Glutamatergic neuron (in vitro differentiated cells): ENCODE measurements at regions not wholly inside any gene's neighbourhood (a gene's known extent, or its start where the extent isn't known, plus 50 kb on each side); places are given as distances from the start of the nearest gene placed in this dataset.

Source experiments
- DNase-seq: peaks from one replicate; pipeline ENCODE4 v3.0.0; 2022
- H3K27ac Mint-ChIP-seq: one replicate; pipeline ENCODE4 v1.8.0; 2020; ENCODE audit warnings: mild to moderate bottlenecking, mixed read lengths, inconsistent platforms; ENCODE audit not compliant: unreplicated experiment
- H3K27me3 Mint-ChIP-seq: one replicate; pipeline ENCODE4 v1.8.0; 2020; ENCODE audit warnings: mild to moderate bottlenecking, moderate library complexity, mixed read lengths, inconsistent platforms; ENCODE audit not compliant: unreplicated experiment
- H3K36me3 Mint-ChIP-seq: one replicate; pipeline ENCODE4 v1.8.0; 2020; ENCODE audit warnings: mild to moderate bottlenecking, mixed read lengths, inconsistent platforms; ENCODE audit not compliant: unreplicated experiment
- H3K4me1 Mint-ChIP-seq: one replicate; pipeline ENCODE4 v1.8.0; 2020; ENCODE audit warnings: mild to moderate bottlenecking, low read depth, mixed read lengths, inconsistent platforms; ENCODE audit not compliant: unreplicated experiment
- H3K4me3 Mint-ChIP-seq: one replicate; pipeline ENCODE4 v1.8.0; 2020; ENCODE audit warnings: mild to moderate bottlenecking, mixed read lengths, inconsistent platforms; ENCODE audit not compliant: unreplicated experiment
- H3K9me3 Mint-ChIP-seq: one replicate; pipeline ENCODE4 v1.8.0; 2020; ENCODE audit warnings: mild to moderate bottlenecking, moderate library complexity, mixed read lengths, inconsistent platforms; ENCODE audit not compliant: unreplicated experiment
- CTCF ChIP-seq: fragments of 200-600 bp; sonication (generic); IDR thresholded peaks from one replicate; pipeline ENCODE4 v1.5.0; 2021; ENCODE audit not compliant: partially characterized antibody, unreplicated experiment

GRCh38 chr22:48052621-48052890 is 1290.1 kb downstream of the TBC1D22A start:
- H3K4me3 Mint-ChIP-seq = no peak overlapping the region
- no peaks in the 10 kb centered on the region for H3K36me3 Mint-ChIP-seq
- H3K9me3 Mint-ChIP-seq = peaks cover 19% of the 10 kb centered on the region
- no peak overlapping the region for H3K27ac Mint-ChIP-seq
- TF ChIP-seq CTCF = no peak
- peaks cover 5% of the 10 kb centered on the region for H3K27me3 Mint-ChIP-seq
- H3K4me1 Mint-ChIP-seq = peaks cover 7% of the 10 kb centered on the region
- no peak for DNase-seq

GRCh38 chr22:48051796-48052620 is 1289.6 kb downstream of the TBC1D22A start:
- H3K27me3 Mint-ChIP-seq = peaks cover 5% of the 10 kb centered on the region
- H3K4me3 Mint-ChIP-seq = no peak overlapping the region
- peaks cover 7% of the 10 kb centered on the region for H3K4me1 Mint-ChIP-seq
- no peak overlapping the region for H3K27ac Mint-ChIP-seq
- peaks cover 24% of the 10 kb centered on the region for H3K9me3 Mint-ChIP-seq
- no peak for TF ChIP-seq CTCF
- no peak for DNase-seq
- no peaks in the 10 kb centered on the region for H3K36me3 Mint-ChIP-seq

GRCh38 chr22:48050836-48051235 is 1288.4 kb downstream of the TBC1D22A start:
- no peak for DNase-seq
- Mint-ChIP-seq H3K4me1 (peaks cover 5% of the 10 kb centered on the region), H3K27me3 (peaks cover 8% of the 10 kb centered on the region), H3K27ac (no peak overlapping the region), H3K9me3 (peaks cover 24% of the 10 kb centered on the region), H3K4me3 (no peak overlapping the region), H3K36me3 (no peaks in the 10 kb centered on the region)
- TF ChIP-seq CTCF = no peak

GRCh38 chr22:48049116-48049515 is 1286.7 kb downstream of the TBC1D22A start:
- peaks cover 8% of the 10 kb centered on the region for H3K27me3 Mint-ChIP-seq
- no peaks in the 10 kb centered on the region for H3K36me3 Mint-ChIP-seq
- DNase-seq = no peak
- no peak overlapping the region for H3K27ac Mint-ChIP-seq
- H3K9me3 Mint-ChIP-seq = peaks cover 24% of the 10 kb centered on the region
- peaks cover under 1% of the 10 kb centered on the region for H3K4me1 Mint-ChIP-seq
- H3K4me3 Mint-ChIP-seq = no peak overlapping the region
- TF ChIP-seq CTCF = no peak

- no peaks in the 10 kb centered on the region for H3K36me3 Mint-ChIP-seq
- H3K27ac Mint-ChIP-seq = no peak overlapping the region
- H3K4me1 Mint-ChIP-seq = no peaks in the 10 kb centered on the region
- peaks cover 8% of the 10 kb centered on the region for H3K27me3 Mint-ChIP-seq
- no peak for TF ChIP-seq CTCF
- no peak for DNase-seq
- no peak overlapping the region for H3K4me3 Mint-ChIP-seq
- H3K9me3 Mint-ChIP-seq = peaks cover 19% of the 10 kb centered on the region
These were observed 1285.5 kb downstream of the TBC1D22A start for GRCh38 chr22:48047722-48048500.
